ENCODE measurements at regions not wholly inside any gene's neighbourhood (a gene's known extent, or its start where the extent isn't known, plus 50 kb on each side); places are given as distances from the start of the nearest gene placed in this dataset.

- no peak for ATAC-seq (ENCODE audit: low read depth)
- H3K36me3 Mint-ChIP-seq = no peaks in the 10 kb centered on the region
- H3K4me1 Mint-ChIP-seq = no peaks in the 10 kb centered on the region
- H3K9me3 Mint-ChIP-seq = no peaks in the 10 kb centered on the region
- no peak overlapping the region for H3K4me3 Mint-ChIP-seq
- no peaks in the 10 kb centered on the region for H3K27me3 Mint-ChIP-seq
- H3K27ac Mint-ChIP-seq = no peak overlapping the region
- no peak for DNase-seq (ENCODE audit: low spot score in 2 of 2)
Observed at GRCh38 chr20:60359010-60359409, 400.8 kb downstream of the CDH26 start.

DNA sequence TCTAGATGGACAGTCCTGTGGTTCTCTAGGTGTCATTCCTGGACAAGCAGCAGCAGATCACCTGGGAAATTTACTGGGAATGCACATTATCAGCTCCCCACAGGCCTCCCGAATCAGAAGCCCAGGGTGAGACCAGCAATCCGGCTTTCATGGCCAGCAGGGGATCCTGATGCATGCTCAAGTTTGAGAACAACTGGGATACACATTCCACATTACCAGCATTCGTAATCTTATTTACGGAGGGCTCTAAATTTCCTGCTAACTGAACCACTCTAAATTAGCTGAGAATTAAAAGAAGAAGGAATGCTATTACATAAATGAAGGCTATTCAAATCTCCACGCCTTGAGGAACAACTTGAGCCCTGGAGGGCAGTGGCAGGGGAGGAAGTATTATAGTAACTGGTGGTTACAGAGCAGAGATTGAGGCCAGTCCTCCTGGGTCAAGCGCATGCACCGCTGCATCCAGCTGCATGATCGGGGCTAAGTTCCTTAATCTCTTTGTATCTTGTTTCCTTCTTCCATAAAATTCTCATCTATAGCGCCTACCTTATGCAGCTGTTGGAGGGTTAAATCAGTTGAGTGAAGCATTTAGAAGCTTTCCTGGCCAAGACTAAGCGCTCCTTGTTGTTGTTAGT is 403.7 kb downstream of the CDH26 start:
- Mint-ChIP-seq H3K4me1 (no peaks in the 10 kb centered on the region), H3K9me3 (no peaks in the 10 kb centered on the region), H3K36me3 (no peaks in the 10 kb centered on the region), H3K4me3 (no peak overlapping the region), H3K27ac (no peak overlapping the region), H3K27me3 (no peaks in the 10 kb centered on the region)
- ATAC-seq (ENCODE audit: low read depth) = no peak
- no peak for DNase-seq (ENCODE audit: low spot score in 2 of 2)

- Mint-ChIP-seq H3K9me3 (peaks cover under 1% of the 10 kb centered on the region), H3K4me1 (no peaks in the 10 kb centered on the region), H3K4me3 (no peak overlapping the region), H3K27me3 (no peaks in the 10 kb centered on the region), H3K27ac (no peak overlapping the region), H3K36me3 (no peaks in the 10 kb centered on the region)
- no peak for ATAC-seq (ENCODE audit: low read depth)
- no peak for DNase-seq (ENCODE audit: low spot score in 2 of 2)
Observed at GRCh38 chr20:60362531-60362930, 404.3 kb downstream of the CDH26 start.

GRCh38 chr20:60363698-60364097 is 405.5 kb downstream of the CDH26 start:
- Mint-ChIP-seq H3K9me3 (peaks cover 9% of the 10 kb centered on the region), H3K36me3 (no peaks in the 10 kb centered on the region), H3K27me3 (no peaks in the 10 kb centered on the region), H3K4me1 (no peaks in the 10 kb centered on the region), H3K27ac (no peak overlapping the region), H3K4me3 (no peak overlapping the region)
- no peak for ATAC-seq (ENCODE audit: low read depth)
- no peak for DNase-seq (ENCODE audit: low spot score in 2 of 2)

DNA sequence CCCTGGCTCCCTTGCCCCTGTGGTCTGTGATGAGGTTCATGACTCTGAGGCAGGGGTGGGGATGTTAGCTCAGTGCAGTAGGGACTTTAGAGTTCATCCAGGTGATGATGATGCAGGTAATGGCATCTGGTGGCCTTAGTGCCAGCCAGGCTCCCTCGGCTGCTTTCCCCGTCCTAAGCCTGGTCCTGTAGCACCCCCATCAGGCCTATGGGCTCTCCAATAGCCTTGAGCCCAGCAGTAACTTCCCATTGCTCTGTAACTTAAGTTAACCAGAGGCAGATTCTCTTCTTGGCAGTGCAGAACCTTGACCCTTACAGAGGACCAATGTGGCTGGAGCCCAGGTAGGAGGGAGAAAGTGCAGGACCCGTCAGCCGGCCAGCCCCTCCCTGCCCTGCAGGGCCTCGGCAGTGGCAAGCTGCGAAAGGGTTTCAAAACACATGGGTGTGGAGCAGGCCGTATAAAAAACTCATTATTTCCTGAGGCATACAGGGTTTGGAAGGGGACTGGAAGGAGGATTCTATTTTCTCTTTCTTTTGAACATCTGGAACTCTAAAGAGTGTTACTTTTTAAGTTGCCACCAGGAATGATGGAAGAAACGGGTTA is 406.9 kb downstream of the CDH26 start:
- no peaks in the 10 kb centered on the region for H3K4me1 Mint-ChIP-seq

GRCh38 chr20:60365882-60366281 is 407.7 kb downstream of the CDH26 start:
- no peak for DNase-seq (ENCODE audit: low spot score in 2 of 2)
- Mint-ChIP-seq H3K36me3 (no peaks in the 10 kb centered on the region), H3K27ac (no peak overlapping the region), H3K4me1 (no peaks in the 10 kb centered on the region), H3K9me3 (peaks cover 20% of the 10 kb centered on the region), H3K4me3 (no peak overlapping the region), H3K27me3 (no peaks in the 10 kb centered on the region)
- ATAC-seq (ENCODE audit: low read depth) = no peak

More for the DNA sequence above, 406.9 kb downstream of the CDH26 start:
- H3K36me3 Mint-ChIP-seq = no peaks in the 10 kb centered on the region
- H3K27me3 Mint-ChIP-seq = no peaks in the 10 kb centered on the region
- H3K27ac Mint-ChIP-seq = no peak overlapping the region
- H3K9me3 Mint-ChIP-seq = peaks cover 20% of the 10 kb centered on the region
- no peak for DNase-seq (ENCODE audit: low spot score in 2 of 2)
- ATAC-seq (ENCODE audit: low read depth) = no peak
- no peak overlapping the region for H3K4me3 Mint-ChIP-seq

GRCh38 chr20:60371384-60371783 is 413.2 kb downstream of the CDH26 start:
- Mint-ChIP-seq H3K9me3 (peaks cover 20% of the 10 kb centered on the region), H3K27me3 (no peaks in the 10 kb centered on the region), H3K36me3 (no peaks in the 10 kb centered on the region), H3K4me1 (no peaks in the 10 kb centered on the region), H3K4me3 (no peak overlapping the region), H3K27ac (no peak overlapping the region)
- ATAC-seq (ENCODE audit: low read depth) = no peak
- no peak for DNase-seq (ENCODE audit: low spot score in 2 of 2)

GRCh38 chr20:60372275-60372674 is 414.1 kb downstream of the CDH26 start:
- DNase-seq (ENCODE audit: low spot score in 2 of 2) (no peak), ATAC-seq (ENCODE audit: low read depth) (no peak)
- Mint-ChIP-seq H3K4me1 (no peaks in the 10 kb centered on the region), H3K27ac (no peak overlapping the region), H3K27me3 (no peaks in the 10 kb centered on the region), H3K9me3 (peaks cover 22% of the 10 kb centered on the region), H3K36me3 (no peaks in the 10 kb centered on the region), H3K4me3 (no peak overlapping the region)

- no peaks in the 10 kb centered on the region for H3K27me3 Mint-ChIP-seq
- no peak overlapping the region for H3K4me3 Mint-ChIP-seq
- DNase-seq (ENCODE audit: low spot score in 2 of 2) = no peak
- no peaks in the 10 kb centered on the region for H3K4me1 Mint-ChIP-seq
- H3K27ac Mint-ChIP-seq = no peak overlapping the region
- no peak for ATAC-seq (ENCODE audit: low read depth)
- H3K36me3 Mint-ChIP-seq = no peaks in the 10 kb centered on the region
- H3K9me3 Mint-ChIP-seq = peaks cover 19% of the 10 kb centered on the region
Observed at GRCh38 chr20:60372822-60373221, 414.6 kb downstream of the CDH26 start.

- H3K9me3 Mint-ChIP-seq = peaks cover 13% of the 10 kb centered on the region
- ATAC-seq (ENCODE audit: low read depth) (no peak), DNase-seq (ENCODE audit: low spot score in 2 of 2) (no peak)
- H3K27ac Mint-ChIP-seq = no peak overlapping the region
- no peak overlapping the region for H3K4me3 Mint-ChIP-seq
- no peaks in the 10 kb centered on the region for H3K4me1 Mint-ChIP-seq
- H3K36me3 Mint-ChIP-seq = no peaks in the 10 kb centered on the region
- H3K27me3 Mint-ChIP-seq = no peaks in the 10 kb centered on the region
Observed at GRCh38 chr20:60378620-60379019, 420.4 kb downstream of the CDH26 start.

DNA sequence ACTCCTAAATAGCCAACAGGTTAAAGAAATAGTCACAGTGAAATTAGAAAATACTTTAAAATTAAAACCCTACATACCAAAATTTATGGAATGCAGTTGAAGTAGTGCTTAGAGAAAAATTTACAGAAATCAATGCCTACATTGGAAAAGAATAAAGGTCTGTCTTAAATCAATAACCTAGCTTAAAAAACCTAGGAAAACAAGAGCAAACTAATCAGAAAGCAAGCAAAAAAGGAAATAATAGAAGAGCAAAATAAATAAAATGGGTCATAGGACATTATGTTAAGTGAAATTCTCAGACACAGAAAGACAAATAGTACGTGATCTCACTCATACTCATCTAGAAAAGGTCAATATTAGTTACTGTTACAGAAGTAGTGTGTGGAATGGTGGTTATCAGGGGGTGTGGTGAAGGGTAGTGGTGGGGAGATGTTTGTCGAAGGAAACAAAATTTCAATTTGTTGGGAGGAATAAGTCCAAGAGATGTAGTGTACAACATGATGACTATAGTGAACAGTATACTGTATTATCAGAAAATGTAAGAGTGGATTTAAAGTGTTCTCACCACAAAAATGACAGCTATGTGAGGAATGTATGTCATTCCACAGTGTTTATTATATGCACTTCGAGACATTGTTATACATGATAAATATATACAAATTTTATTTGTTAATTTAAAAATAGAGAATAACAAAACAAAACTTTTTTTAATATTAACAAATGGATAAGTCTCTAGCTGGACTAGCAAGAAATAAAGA is 423.6 kb downstream of the CDH26 start:
- Mint-ChIP-seq H3K4me1 (no peaks in the 10 kb centered on the region), H3K27me3 (no peaks in the 10 kb centered on the region), H3K4me3 (no peak overlapping the region)

GRCh38 chr20:60389441-60389840 is 431.2 kb downstream of the CDH26 start:
- Mint-ChIP-seq H3K27me3 (no peaks in the 10 kb centered on the region), H3K4me1 (no peaks in the 10 kb centered on the region), H3K27ac (no peak overlapping the region), H3K4me3 (no peak overlapping the region), H3K36me3 (no peaks in the 10 kb centered on the region), H3K9me3 (peaks cover 3% of the 10 kb centered on the region)
- DNase-seq (ENCODE audit: low spot score in 2 of 2) = no peak
- ATAC-seq (ENCODE audit: low read depth) = no peak

More for the DNA sequence above, 423.6 kb downstream of the CDH26 start:
- Mint-ChIP-seq H3K36me3 (no peaks in the 10 kb centered on the region), H3K27ac (no peak overlapping the region), H3K9me3 (peaks cover 12% of the 10 kb centered on the region)
- ATAC-seq (ENCODE audit: low read depth) (no peak), DNase-seq (ENCODE audit: low spot score in 2 of 2) (no peak)

DNA sequence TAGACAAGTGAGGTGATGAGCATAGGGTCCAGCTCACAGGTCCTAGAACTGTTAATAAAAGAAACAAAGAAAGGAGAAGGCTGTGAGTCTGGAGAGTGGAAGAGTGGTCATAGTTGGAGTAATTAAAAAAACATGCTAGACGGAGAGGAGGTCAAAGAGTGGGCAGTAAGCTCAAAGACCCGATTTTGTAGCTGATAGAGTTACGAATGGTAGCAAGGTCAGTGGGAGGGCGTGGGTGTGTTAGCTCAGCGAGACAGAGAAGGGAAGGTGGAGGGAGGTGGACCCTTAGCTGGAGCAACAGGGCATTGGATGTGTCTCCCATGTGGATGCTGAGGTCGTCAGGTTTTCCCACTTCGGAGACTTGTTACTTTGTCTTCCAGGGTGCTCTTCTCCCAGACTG is 431.7 kb downstream of the CDH26 start:
- Mint-ChIP-seq H3K27me3 (peaks cover 2% of the 10 kb centered on the region), H3K36me3 (no peaks in the 10 kb centered on the region), H3K4me3 (no peak overlapping the region), H3K9me3 (peaks cover 6% of the 10 kb centered on the region), H3K4me1 (no peaks in the 10 kb centered on the region), H3K27ac (no peak overlapping the region)
- ATAC-seq (ENCODE audit: low read depth) (no peak), DNase-seq (ENCODE audit: low spot score in 2 of 2) (no peak)

GRCh38 chr20:60395991-60396390 is 437.8 kb downstream of the CDH26 start:
- no peaks in the 10 kb centered on the region for H3K36me3 Mint-ChIP-seq

More at GRCh38 chr20:60395991-60396390, 437.8 kb downstream of the CDH26 start:
- DNase-seq (ENCODE audit: low spot score in 2 of 2) (no peak), ATAC-seq (ENCODE audit: low read depth) (no peak)
- Mint-ChIP-seq H3K27me3 (peaks cover 2% of the 10 kb centered on the region), H3K4me1 (no peaks in the 10 kb centered on the region), H3K4me3 (no peak overlapping the region), H3K27ac (no peak overlapping the region), H3K9me3 (peaks cover 16% of the 10 kb centered on the region)
